Stimulated activated CD4-positive, alpha-beta T cell treated with anti-CD3 and anti-CD28 coated beads, Interleukin-1b, Interleukin-23, amount 100 ng/mL, for 24 hours (primary cell): ENCODE measurements at regions not wholly inside any gene's neighbourhood (a gene's known extent, or its start where the extent isn't known, plus 50 kb on each side); places are given as distances from the start of the nearest gene placed in this dataset.
"Not testable (repeated sequence)": the region's sequence is repeated elsewhere in the genome, so short reads cannot be mapped to it uniquely, and the experiment has no call there.

Experiments
- DNase-seq, 4 experiments: peaks; one replicate each; pipeline ENCODE4 v3.0.0-alpha.2; 2020; ENCODE audit warnings: low read depth in 4 of 4, low spot score in 1 of 4

DNA sequence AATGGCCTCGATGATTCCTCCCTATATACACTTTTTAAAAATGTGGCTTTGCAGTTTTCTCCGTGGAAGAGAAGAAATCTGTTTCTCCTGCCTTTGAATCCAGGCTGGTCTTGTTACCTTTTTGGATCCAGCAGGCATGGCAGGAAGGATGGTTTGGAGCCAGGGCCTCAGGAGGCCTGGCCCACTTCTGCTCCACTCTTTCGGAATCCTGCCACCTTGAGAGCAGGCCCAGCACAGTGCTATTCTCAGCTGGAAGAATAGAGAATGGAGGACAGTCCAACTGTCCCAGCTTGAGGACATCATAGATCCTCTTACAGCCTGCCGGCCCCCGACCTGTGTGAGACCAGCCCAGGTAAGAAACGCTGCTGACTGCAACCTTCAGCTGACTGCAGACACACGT, 421.5 kb downstream of the FUT8 start:
- DNase-seq = no peak

GRCh38 chr14:65834812-65835211, 422.3 kb downstream of the FUT8 start:
- DNase-seq = no peak

DNA sequence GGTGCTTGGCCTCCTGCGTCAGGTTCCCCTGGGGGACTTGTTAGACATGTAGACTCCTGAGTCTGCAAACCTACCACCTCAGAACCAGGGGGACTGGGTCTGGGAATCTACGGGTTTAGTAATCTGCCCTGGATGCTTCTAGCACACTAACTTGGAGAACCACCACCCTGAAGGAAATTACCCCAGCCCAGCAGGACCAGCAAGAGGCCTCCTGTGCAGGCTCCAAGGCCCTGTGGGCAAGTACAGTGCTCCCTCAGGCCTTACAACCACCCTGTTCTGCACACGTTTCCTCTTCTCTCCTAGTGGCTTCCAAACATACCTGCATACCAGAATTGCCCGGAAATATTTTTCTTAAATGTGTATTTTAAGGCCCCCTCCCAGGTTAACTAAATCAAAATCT, 423.0 kb downstream of the FUT8 start:
- no peak for DNase-seq

GRCh38 chr14:65838565-65838964, 426.0 kb downstream of the FUT8 start:
- DNase-seq = no peak

DNA sequence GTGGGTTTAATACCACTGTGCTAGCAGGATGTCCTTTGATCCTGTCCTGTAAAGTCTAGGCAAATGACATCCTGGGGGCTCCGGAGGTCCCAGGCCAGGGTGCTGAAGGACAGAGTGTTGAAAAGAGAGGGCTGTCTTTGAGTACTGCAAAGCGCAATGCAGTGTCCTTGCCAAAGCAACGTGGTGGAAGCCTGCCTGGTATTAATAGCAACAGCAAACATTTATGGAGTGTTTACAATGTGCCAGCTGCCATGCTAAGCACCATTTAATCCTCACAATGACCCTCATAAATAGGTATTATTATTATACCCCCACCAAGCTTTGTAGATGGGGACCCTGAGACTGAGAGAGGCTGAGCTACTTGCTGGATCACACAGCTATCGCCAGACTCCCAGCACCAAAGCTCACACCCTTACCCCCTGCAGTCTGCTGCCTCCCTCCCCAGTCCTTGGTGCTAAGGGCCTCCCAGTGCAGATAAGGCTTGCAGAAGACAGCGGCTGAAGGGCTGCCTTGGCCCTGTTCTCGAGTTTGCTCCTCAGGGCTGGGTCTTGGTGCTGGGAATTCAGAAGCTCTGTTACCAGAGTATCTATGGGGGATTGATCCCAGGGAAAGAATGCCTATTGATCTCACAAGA, 427.7 kb downstream of the FUT8 start:
- no peak for DNase-seq

DNA sequence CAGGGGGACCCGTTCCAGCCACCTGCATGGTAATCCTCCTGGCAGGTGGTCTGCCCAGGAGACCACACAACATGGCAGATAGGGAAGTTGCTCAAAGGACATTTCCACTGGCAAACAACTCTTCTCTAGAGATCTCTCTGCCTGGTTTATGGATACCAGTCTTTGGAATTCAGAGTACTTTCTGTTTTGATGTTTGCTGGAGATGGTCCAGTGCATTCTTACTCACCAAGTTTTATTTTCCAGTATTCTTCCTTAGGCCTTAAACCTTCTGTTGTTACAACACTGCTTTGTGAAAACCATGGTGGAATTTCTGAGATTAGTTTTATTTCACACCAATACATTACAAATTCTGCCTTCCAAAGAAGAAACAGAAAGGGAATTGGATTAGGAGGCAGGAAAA, 428.3 kb downstream of the FUT8 start:
- no peak for DNase-seq

DNA sequence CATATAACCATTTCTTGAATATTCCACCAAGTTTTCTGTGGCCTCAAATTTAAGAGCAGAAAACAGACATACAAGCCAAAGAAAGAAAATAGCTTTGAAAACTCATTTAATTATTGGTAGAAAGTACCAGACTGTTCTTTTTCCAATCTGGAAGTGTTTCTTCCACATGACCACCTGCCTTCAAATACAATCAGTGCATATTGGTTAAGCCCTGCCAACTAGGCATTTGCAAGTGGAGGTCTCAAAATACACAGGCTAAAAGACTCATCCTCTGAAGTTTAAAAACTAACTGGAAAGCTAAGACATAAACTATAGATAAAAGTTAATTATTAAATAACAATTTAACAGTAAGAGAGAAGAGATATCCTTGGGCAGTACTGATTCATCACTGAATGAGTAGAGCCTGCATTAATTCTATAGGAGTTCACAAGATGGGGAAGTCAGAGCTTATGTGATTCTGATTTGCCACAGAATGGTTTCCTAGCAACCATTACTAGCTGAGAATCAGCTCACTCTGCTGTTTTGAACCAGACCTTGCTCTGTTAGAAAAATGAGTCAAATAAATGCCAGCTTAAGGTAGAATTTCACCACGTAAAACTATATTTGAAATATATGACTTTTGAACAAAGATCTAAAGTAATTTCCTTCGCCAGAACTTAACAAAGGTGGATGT, 433.8 kb downstream of the FUT8 start:
- no peak for DNase-seq

- DNase-seq = peak in 3 of 4 experiments; percentile 9 to 12 (median 11)
Observed at GRCh38 chr14:65847075-65847847, 434.7 kb downstream of the FUT8 start.

GRCh38 chr14:65847931-65848330, 435.4 kb downstream of the FUT8 start:
- not testable (repeated sequence) for DNase-seq

GRCh38 chr14:65849091-65849490, 436.6 kb downstream of the FUT8 start:
- DNase-seq = no peak

- DNase-seq = no peak
Observed at GRCh38 chr14:65849558-65849957, 437.0 kb downstream of the FUT8 start.

DNA sequence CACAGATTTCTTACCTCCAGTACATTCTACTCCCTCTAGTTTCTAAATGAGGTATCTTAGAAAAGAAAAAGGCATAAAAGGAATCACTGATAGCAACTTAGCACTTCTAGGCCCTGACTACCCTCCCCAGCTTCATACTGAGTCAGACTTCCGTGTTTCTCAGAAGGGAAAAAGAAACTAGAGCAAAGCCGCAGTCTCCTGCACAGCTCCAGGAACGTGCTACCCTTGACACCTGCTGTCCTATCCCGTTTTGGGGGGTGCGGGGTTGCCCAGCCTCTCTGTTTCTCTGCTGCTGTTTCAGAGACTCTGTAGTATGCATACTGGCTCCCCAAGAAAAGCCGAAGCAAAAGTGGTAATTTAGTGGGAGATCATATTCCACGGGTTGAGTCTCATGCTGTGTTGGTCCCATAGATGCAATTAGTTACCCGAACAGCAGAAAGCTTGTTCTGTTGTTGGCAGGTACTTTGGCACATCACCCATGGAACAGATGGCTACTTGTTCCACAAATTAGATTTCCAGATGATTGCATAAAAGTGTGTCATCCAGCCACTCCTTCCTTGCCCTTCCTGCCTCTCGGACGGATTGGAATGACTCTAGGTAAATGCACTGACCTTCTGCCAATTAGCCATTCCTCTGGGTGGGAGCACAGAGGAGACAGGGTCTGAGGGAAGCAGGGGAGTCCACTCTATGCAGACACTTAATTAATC, 438.1 kb downstream of the FUT8 start:
- peak; percentile 15 to 40 (median 27) for DNase-seq

- DNase-seq = no peak
Observed at GRCh38 chr14:65852689-65853088, 440.2 kb downstream of the FUT8 start.

- no peak for DNase-seq
Observed at GRCh38 chr14:65853407-65853955, 441.0 kb downstream of the FUT8 start.

GRCh38 chr14:65854215-65854614, 441.7 kb downstream of the FUT8 start:
- DNase-seq = no peak

GRCh38 chr14:65860956-65861611, 448.6 kb downstream of the FUT8 start:
- no peak for DNase-seq

DNA sequence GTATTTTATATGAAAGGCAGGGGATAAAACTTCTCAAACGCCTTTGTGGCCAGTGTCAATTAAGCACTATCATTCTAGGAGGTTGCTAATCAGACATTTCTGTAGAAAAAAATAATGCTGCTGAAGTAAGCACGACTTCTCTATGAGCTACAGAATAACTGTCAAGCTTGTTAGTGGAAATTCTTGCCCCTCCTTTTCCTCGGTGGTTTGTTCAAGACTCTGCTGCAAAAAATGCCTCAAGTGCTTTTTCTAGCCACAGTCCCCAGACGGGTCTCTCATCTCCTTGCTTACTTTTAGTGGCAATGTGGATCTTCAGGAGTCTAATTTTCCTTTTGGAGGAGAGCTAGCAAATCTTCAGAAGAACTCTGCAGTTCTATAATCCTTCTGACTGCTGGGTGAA, 452.0 kb downstream of the FUT8 start:
- DNase-seq = no peak

GRCh38 chr14:65864984-65865383, 452.5 kb downstream of the FUT8 start:
- no peak for DNase-seq

- no peak for DNase-seq
Observed at GRCh38 chr14:65866448-65866847, 453.9 kb downstream of the FUT8 start.

DNA sequence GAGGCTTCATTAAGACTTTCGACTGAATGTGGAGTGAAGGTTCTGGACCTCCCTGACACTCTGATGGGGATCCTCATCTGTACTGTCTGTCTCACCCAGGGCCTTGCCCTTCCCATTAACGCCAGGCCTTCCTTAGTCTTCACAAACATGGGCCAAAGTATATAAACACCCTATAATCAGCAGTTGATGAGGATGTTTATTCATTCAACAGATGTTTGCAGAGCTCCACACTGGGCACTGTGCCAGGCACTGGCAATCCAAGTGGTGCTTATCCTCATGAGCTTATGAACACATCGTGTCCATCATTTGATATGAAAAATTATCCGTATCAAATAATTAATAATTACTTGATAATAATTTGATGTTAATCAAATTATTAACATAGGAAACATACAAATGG, 454.4 kb downstream of the FUT8 start:
- DNase-seq = no peak

DNA sequence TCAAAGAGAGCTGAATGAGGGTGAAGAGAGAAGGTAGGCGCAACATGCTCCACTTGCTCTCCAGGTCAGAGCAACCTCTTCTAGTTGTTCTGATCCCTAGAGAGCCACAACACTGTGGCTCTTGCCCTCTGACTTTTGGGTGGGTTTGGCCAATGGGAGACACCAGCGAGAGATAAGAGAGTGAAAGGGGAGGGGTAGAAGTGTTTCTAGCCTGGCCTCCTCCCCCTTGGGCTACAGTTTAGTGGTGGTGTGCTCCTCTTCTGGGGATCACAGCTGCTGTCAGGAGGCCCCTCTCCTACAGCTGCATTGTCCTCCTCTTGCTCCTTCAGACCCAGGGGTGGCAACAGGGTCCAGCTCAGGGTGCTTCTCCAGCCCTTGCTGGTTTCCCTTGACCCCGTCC, 454.8 kb downstream of the FUT8 start:
- no peak for DNase-seq
